ENCODE measurements at regions not wholly inside any gene's neighbourhood (a gene's known extent, or its start where the extent isn't known, plus 50 kb on each side); places are given as distances from the start of the nearest gene placed in this dataset.

- H3K9ac ChIP-seq (ENCODE audit: low read length), result no peak overlapping the region
- no peaks in the 10 kb centered on the region for H3K9me3 ChIP-seq (ENCODE audit: control insufficient read depth in 1 of 2, insufficient read depth in 1 of 2, low read depth in 1 of 2, low read length in 2 of 2)
- no peaks in the 10 kb centered on the region; the same call in 1 of the 2 replicates for H3K9me2 ChIP-seq (ENCODE audit: insufficient read depth)
- no peak for TF ChIP-seq POLR2A (IDR thresholded peaks at IDR 0.05; ENCODE audit: borderline replicate concordance, extremely low read depth, insufficient read depth, insufficient read length)
- TF ChIP-seq RAD21 (IDR thresholded peaks at IDR 0.05; ENCODE audit: low read depth), result peak; percentile 48
- no peak for TF ChIP-seq SRF (IDR thresholded peaks at IDR 0.05; ENCODE audit: low read depth)
- TF ChIP-seq EZH2 (IDR thresholded peaks at IDR 0.05), result no peak
- TF ChIP-seq, protein P1, sequence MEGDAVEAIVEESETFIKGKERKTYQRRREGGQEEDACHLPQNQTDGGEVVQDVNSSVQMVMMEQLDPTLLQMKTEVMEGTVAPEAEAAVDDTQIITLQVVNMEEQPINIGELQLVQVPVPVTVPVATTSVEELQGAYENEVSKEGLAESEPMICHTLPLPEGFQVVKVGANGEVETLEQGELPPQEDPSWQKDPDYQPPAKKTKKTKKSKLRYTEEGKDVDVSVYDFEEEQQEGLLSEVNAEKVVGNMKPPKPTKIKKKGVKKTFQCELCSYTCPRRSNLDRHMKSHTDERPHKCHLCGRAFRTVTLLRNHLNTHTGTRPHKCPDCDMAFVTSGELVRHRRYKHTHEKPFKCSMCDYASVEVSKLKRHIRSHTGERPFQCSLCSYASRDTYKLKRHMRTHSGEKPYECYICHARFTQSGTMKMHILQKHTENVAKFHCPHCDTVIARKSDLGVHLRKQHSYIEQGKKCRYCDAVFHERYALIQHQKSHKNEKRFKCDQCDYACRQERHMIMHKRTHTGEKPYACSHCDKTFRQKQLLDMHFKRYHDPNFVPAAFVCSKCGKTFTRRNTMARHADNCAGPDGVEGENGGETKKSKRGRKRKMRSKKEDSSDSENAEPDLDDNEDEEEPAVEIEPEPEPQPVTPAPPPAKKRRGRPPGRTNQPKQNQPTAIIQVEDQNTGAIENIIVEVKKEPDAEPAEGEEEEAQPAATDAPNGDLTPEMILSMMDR (IDR thresholded peaks at IDR 0.05 in 2 of 3, conservative IDR thresholded peaks at IDR 0.05 in 1 of 3; ENCODE audit: borderline replicate concordance in 1 of 3, insufficient read depth in 1 of 3, low read depth in 2 of 3, low read length in 2 of 3), result peak in 1 of 3 experiments; percentile 23; a peak in 2 of 6 replicates
- peaks cover under 1 to 2% of the 10 kb centered on the region in 2 experiments; a peak in 2 of 4 replicates for H3K4me1 ChIP-seq (ENCODE audit: control insufficient read depth in 1 of 2, insufficient read depth in 2 of 2, low read length in 2 of 2)
- intact Hi-C loops (cut with micrococcal nuclease), result no loop called here
- no peak overlapping the region for H3K27ac ChIP-seq (ENCODE audit: low read depth, low read length)
- no peaks in the 10 kb centered on the region for H3K79me2 ChIP-seq (ENCODE audit: insufficient read depth, low read length)
- ChIA-PET CTCF (interaction anchor here (0.8 kb wide), 1 partner anchor 50 kb away, joined by 4 read pairs; no protein-coding TSS in a partner anchor), RAD21 (ENCODE audit: low non-redundant PET in 1 of 2, low total read pairs in 2 of 2, uncharacterized antibody in 2 of 2, unreplicated experiment in 2 of 2) (no interaction called here), POLR2A (no interaction called here)
- BruUV-seq (replicated peaks), result no TSS peak
- DNase-seq (ENCODE audit: low read depth, low spot score) (no peak), ATAC-seq (peak; percentile 53; the same call in 1 of the 2 replicates)
- no peaks in the 10 kb centered on the region for H3K27me3 ChIP-seq (ENCODE audit: insufficient read depth, low read length)
- no peak overlapping the region for H3K4me3 ChIP-seq (replicated peaks in 1 of 2; ENCODE audit: low read depth in 1 of 2, low read length in 2 of 2)
- no peak overlapping the region for H2AFZ ChIP-seq (ENCODE audit: low read depth, low read length, poor library complexity, severe bottlenecking)
- no peak overlapping the region for H3K4me2 ChIP-seq (ENCODE audit: low read length)
- no peaks in the 10 kb centered on the region for H3K36me3 ChIP-seq (ENCODE audit: control insufficient read depth in 1 of 2, insufficient read depth in 2 of 2, low read length in 2 of 2)
- H4K20me1 ChIP-seq (ENCODE audit: insufficient read depth), result no peaks in the 10 kb centered on the region
Measured at GRCh38 chr9:108515856-108516255, 339.9 kb downstream of the ACTL7B start.

GRCh38 chr9:108512426-108513173, 343.2 kb downstream of the ACTL7B start:
- H3K36me3 ChIP-seq (ENCODE audit: control insufficient read depth in 1 of 2, insufficient read depth in 2 of 2, low read length in 2 of 2), result no peaks in the 10 kb centered on the region
- ATAC-seq (no peak), DNase-seq (ENCODE audit: low read depth, low spot score) (no peak)
- H3K27me3 ChIP-seq (ENCODE audit: insufficient read depth, low read length), result no peaks in the 10 kb centered on the region
- TF ChIP-seq, protein P1 (IDR thresholded peaks at IDR 0.05 in 2 of 3, conservative IDR thresholded peaks at IDR 0.05 in 1 of 3; ENCODE audit: borderline replicate concordance in 1 of 3, insufficient read depth in 1 of 3, low read depth in 2 of 3, low read length in 2 of 3), result 0 out of 6 replicates have a peak, but pooled peaks of 1 of the 3 experiments have one; percentile 8
- TF ChIP-seq SP1 (IDR thresholded peaks at IDR 0.05; ENCODE audit: low read depth) (no peak), EGR1 (IDR thresholded peaks at IDR 0.05; ENCODE audit: low read depth) (no peak), ZNF274 (IDR thresholded peaks at IDR 0.05; ENCODE audit: low read depth, low read length) (no peak), RAD21 (IDR thresholded peaks at IDR 0.05; ENCODE audit: low read depth) (no peak), CEBPB (IDR thresholded peaks at IDR 0.05; ENCODE audit: low read depth) (no peak), ELF1 (IDR thresholded peaks at IDR 0.05; ENCODE audit: borderline replicate concordance, low read depth) (no peak)
- TF ChIP-seq, protein P2, sequence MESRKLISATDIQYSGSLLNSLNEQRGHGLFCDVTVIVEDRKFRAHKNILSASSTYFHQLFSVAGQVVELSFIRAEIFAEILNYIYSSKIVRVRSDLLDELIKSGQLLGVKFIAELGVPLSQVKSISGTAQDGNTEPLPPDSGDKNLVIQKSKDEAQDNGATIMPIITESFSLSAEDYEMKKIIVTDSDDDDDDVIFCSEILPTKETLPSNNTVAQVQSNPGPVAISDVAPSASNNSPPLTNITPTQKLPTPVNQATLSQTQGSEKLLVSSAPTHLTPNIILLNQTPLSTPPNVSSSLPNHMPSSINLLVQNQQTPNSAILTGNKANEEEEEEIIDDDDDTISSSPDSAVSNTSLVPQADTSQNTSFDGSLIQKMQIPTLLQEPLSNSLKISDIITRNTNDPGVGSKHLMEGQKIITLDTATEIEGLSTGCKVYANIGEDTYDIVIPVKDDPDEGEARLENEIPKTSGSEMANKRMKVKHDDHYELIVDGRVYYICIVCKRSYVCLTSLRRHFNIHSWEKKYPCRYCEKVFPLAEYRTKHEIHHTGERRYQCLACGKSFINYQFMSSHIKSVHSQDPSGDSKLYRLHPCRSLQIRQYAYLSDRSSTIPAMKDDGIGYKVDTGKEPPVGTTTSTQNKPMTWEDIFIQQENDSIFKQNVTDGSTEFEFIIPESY (IDR thresholded peaks at IDR 0.05; ENCODE audit: extremely low read depth, insufficient replicate concordance, low read length), result no peak
- no peak overlapping the region for H3K27ac ChIP-seq (ENCODE audit: low read depth, low read length)
- no peaks in the 10 kb centered on the region for H3K9me3 ChIP-seq (ENCODE audit: control insufficient read depth in 1 of 2, insufficient read depth in 1 of 2, low read depth in 1 of 2, low read length in 2 of 2)
- H3K9ac ChIP-seq (ENCODE audit: low read length), result no peak overlapping the region
- no TSS peak for BruUV-seq (replicated peaks)
- H3K9me2 ChIP-seq (ENCODE audit: insufficient read depth), result no peaks in the 10 kb centered on the region; the same call in 1 of the 2 replicates
- ChIA-PET RAD21 (ENCODE audit: low non-redundant PET in 1 of 2, low total read pairs in 2 of 2, uncharacterized antibody in 2 of 2, unreplicated experiment in 2 of 2) (no interaction called here), POLR2A (no interaction called here), CTCF (no interaction called here)
- H4K20me1 ChIP-seq (ENCODE audit: insufficient read depth), result no peaks in the 10 kb centered on the region
- H3K4me1 ChIP-seq (ENCODE audit: control insufficient read depth in 1 of 2, insufficient read depth in 2 of 2, low read length in 2 of 2), result no peaks in the 10 kb centered on the region
- no peak overlapping the region for H2AFZ ChIP-seq (ENCODE audit: low read depth, low read length, poor library complexity, severe bottlenecking)
- intact Hi-C loops (cut with micrococcal nuclease), result no loop called here
- no peak overlapping the region for H3K4me2 ChIP-seq (ENCODE audit: low read length)
- H3K79me2 ChIP-seq (ENCODE audit: insufficient read depth, low read length), result no peaks in the 10 kb centered on the region
- no peak overlapping the region for H3K4me3 ChIP-seq (replicated peaks in 1 of 2; ENCODE audit: low read depth in 1 of 2, low read length in 2 of 2)

Data from HCT116 (cell line).